Astrocyte of the spinal cord (primary cell): ENCODE measurements at regions not wholly inside any gene's neighbourhood (a gene's known extent, or its start where the extent isn't known, plus 50 kb on each side); places are given as distances from the start of the nearest gene placed in this dataset.

Experiments used
- DNase-seq: peaks from one replicate; pipeline ENCODE4 v3.0.0; 2011; ENCODE audit warnings: low read depth, low spot score
- H3K4me3 ChIP-seq: 2 replicates; pipeline ENCODE4 v1.5.1; 2011; ENCODE audit warnings: low read depth, mild to moderate bottlenecking, low read length, moderate library complexity
- in situ Hi-C: cut with HindIII; loops from 2 replicates; pipeline ENCODE4 v1.10.0; 2017; ENCODE audit warnings: low sequenced_read_pairs
- TF ChIP-seq, protein P1 (sequence below): IDR thresholded peaks from 2 replicates; pipeline ENCODE4 v1.5.1; 2012; ENCODE audit warnings: low read depth, mild to moderate bottlenecking, low read length, inconsistent platforms

DNA sequence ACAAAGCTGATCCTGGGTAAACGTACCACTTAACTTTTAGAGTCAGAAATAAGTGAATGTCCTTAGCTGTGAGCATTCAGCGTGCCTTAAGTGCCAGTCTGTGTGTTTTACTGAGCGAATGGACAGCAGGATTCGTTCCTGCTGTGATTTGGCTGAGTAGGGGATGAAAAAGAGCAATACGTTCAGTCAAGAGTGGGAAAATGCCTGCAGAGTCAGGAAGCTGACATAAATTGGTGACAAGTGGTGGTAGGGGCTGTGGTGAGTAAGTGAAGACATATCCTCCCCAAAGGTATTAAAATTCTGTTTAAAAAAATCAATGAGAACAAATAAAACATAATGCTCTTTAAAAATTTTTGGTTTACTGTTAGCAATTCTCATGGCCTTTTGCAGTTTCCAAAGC is 56.6 kb upstream of the TNIP3 start:
- in situ Hi-C loops: no loop called here
- TF ChIP-seq, protein P1, sequence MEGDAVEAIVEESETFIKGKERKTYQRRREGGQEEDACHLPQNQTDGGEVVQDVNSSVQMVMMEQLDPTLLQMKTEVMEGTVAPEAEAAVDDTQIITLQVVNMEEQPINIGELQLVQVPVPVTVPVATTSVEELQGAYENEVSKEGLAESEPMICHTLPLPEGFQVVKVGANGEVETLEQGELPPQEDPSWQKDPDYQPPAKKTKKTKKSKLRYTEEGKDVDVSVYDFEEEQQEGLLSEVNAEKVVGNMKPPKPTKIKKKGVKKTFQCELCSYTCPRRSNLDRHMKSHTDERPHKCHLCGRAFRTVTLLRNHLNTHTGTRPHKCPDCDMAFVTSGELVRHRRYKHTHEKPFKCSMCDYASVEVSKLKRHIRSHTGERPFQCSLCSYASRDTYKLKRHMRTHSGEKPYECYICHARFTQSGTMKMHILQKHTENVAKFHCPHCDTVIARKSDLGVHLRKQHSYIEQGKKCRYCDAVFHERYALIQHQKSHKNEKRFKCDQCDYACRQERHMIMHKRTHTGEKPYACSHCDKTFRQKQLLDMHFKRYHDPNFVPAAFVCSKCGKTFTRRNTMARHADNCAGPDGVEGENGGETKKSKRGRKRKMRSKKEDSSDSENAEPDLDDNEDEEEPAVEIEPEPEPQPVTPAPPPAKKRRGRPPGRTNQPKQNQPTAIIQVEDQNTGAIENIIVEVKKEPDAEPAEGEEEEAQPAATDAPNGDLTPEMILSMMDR: no peak
- no peak for DNase-seq

DNA sequence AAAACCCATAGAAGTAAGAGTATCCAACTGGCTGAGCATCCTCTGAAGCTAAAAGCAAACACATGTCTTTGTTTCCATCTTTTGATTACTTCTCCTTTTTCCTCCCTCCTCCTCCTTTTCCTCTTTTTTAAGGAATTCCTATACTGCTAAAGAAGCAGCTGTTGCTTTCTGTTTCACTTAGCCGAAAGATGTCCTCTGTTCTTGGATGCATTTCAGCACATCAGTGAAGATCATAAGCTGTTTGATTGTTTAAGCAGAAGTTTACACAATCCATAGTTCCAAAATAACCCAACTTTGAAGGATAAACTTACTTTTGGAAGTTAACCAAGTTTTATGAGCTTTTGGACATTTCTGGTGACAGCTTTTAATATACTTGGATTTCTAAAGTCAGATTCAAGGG is 55.1 kb upstream of the TNIP3 start:
- no peak for DNase-seq
- no peak overlapping the region for H3K4me3 ChIP-seq
- TF ChIP-seq, protein P1: no peak
- in situ Hi-C loops: no loop called here

More for the DNA sequence above, 56.6 kb upstream of the TNIP3 start:
- no peak overlapping the region for H3K4me3 ChIP-seq

DNA sequence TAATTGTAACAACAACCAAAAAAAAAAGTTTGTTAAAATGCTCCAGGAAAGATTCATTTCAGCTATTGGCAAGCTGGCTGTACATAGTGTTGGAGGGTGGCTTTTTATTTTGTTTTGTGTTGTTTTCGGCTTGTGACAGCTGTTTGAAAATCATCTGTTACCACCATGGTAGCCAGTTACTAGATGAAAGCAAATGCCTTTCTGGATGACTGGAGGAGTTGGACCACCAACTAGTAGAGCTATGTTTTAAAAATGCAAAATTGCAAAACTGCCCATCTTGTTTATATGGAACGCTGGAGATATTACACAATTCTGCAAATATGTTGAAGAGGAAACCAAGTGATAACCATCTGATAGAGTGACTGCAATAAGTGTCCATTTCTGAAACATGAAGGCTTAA is 53.2 kb upstream of the TNIP3 start:
- in situ Hi-C loops: no loop called here
- TF ChIP-seq, protein P1: no peak

DNA sequence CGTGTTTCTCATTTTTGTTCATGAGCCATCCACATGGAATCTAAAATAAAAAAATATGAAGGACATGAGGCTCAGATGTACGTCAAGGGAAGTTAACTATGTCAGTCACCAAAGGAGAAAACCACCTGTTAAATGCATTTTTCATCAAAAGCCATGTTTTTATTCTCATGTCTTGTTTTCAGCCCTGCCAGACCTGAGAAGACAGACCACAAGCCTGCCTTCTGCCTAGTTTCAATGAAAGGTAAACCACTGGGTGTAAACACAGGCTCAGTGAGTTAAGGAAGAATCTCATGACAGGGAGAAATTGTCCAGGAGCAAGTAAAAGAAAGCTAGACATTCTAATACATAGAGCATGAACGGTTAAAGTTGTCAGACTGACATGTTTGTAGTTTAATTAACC is 52.3 kb upstream of the TNIP3 start:
- DNase-seq: no peak
- TF ChIP-seq, protein P1: no peak
- H3K4me3 ChIP-seq: no peak overlapping the region
- in situ Hi-C loops: no loop called here

More for the DNA sequence above, 53.2 kb upstream of the TNIP3 start:
- DNase-seq: no peak
- H3K4me3 ChIP-seq: no peak overlapping the region

DNA sequence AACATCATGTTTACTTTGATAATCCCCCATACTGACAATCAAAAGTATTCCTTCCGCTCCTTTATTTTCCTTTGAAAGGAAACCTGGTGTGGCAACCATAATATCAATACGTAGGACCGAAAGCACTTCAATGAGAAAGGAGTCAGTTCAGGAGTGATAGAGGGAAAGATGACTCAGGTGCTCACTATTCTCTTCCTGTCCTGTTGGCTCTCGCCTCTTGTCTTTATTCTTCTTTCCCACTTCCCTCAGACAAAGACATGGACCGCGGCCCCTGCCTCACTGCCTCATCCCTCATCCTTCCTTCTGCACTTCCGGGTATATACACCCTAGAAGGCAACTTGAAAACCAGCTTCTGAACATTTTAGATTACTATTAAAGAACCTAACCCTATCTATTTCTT is 49.8 kb upstream of the TNIP3 start:
- no peak overlapping the region for H3K4me3 ChIP-seq
- in situ Hi-C loops: no loop called here
- TF ChIP-seq, protein P1: no peak

More for the DNA sequence above, 49.8 kb upstream of the TNIP3 start:
- no peak for DNase-seq
